ENCODE measurements at regions not wholly inside any gene's neighbourhood (a gene's known extent, or its start where the extent isn't known, plus 50 kb on each side); places are given as distances from the start of the nearest gene placed in this dataset.

GRCh38 chr7:69531050-69531449 lies 67.2 kb upstream of the AUTS2 start:
- Mint-ChIP-seq H3K27me3 (ENCODE audit: low read depth in 2 of 2) (peaks cover 0 to 9% of the 10 kb centered on the region in 2 donors), H3K9me3 (no peaks in the 10 kb centered on the region), H3K4me3 (no peak overlapping the region), H3K4me1 (no peaks in the 10 kb centered on the region), H3K36me3 (no peaks in the 10 kb centered on the region), H3K27ac (no peak overlapping the region)
- no peak overlapping the region for H3K27ac ChIP-seq (ENCODE audit: low read length)
- DNase-seq (no peak), ATAC-seq (no peak)
- H3K9me3 ChIP-seq (ENCODE audit: control insufficient read depth, insufficient read depth, low read length): no peaks in the 10 kb centered on the region
- intact Hi-C loops (cut with micrococcal nuclease): no loop called here
- TF ChIP-seq CTCF (IDR thresholded peaks at IDR 0.05): no peak
- no peaks in the 10 kb centered on the region for H3K27me3 ChIP-seq (ENCODE audit: control insufficient read depth, insufficient read depth, low read length)
- H3K4me3 ChIP-seq (ENCODE audit: low read length): no peak overlapping the region
- H3K36me3 ChIP-seq (ENCODE audit: control insufficient read depth, insufficient read depth, low read length): no peaks in the 10 kb centered on the region
- 75% methylated on average over 3 of the region's 3 CpGs for WGBS (ENCODE audit: insufficient coverage)
- H3K4me1 ChIP-seq (ENCODE audit: control insufficient read depth, insufficient read depth, low read length): no peaks in the 10 kb centered on the region

GRCh38 chr7:69534461-69535041 lies 63.7 kb upstream of the AUTS2 start:
- ATAC-seq: no peak
- H3K9me3 Mint-ChIP-seq: no peaks in the 10 kb centered on the region

GRCh38 chr7:69537691-69538090 lies 60.6 kb upstream of the AUTS2 start:
- H3K4me3 Mint-ChIP-seq: no peak overlapping the region
- no peak for TF ChIP-seq CTCF (IDR thresholded peaks at IDR 0.05)
- H3K36me3 Mint-ChIP-seq: no peaks in the 10 kb centered on the region
- Histone ChIP-seq H3K27ac (ENCODE audit: low read length) (no peak overlapping the region), H3K4me3 (ENCODE audit: low read length) (no peak overlapping the region), H3K27me3 (ENCODE audit: control insufficient read depth, insufficient read depth, low read length) (no peaks in the 10 kb centered on the region), H3K4me1 (ENCODE audit: control insufficient read depth, insufficient read depth, low read length) (no peaks in the 10 kb centered on the region), H3K36me3 (ENCODE audit: control insufficient read depth, insufficient read depth, low read length) (no peaks in the 10 kb centered on the region), H3K9me3 (ENCODE audit: control insufficient read depth, insufficient read depth, low read length) (peaks cover 3% of the 10 kb centered on the region)
- intact Hi-C loops (cut with micrococcal nuclease): no loop called here
- no peak for ATAC-seq
- no peak overlapping the region for H3K27ac Mint-ChIP-seq
- peaks cover 0 to 9% of the 10 kb centered on the region in 2 donors for H3K27me3 Mint-ChIP-seq (ENCODE audit: low read depth in 2 of 2)
- 86% methylated on average over 3 of the region's 4 CpGs for WGBS (ENCODE audit: insufficient coverage)
- no peaks in the 10 kb centered on the region for H3K9me3 Mint-ChIP-seq
- no peak for DNase-seq
- H3K4me1 Mint-ChIP-seq: no peaks in the 10 kb centered on the region

More at GRCh38 chr7:69534461-69535041, 63.7 kb upstream of the AUTS2 start:
- Histone ChIP-seq H3K27ac (ENCODE audit: low read length) (no peak overlapping the region), H3K9me3 (ENCODE audit: control insufficient read depth, insufficient read depth, low read length) (no peaks in the 10 kb centered on the region), H3K27me3 (ENCODE audit: control insufficient read depth, insufficient read depth, low read length) (no peaks in the 10 kb centered on the region), H3K4me3 (ENCODE audit: low read length) (no peak overlapping the region), H3K4me1 (ENCODE audit: control insufficient read depth, insufficient read depth, low read length) (no peaks in the 10 kb centered on the region), H3K36me3 (ENCODE audit: control insufficient read depth, insufficient read depth, low read length) (no peaks in the 10 kb centered on the region)
- Mint-ChIP-seq H3K27me3 (ENCODE audit: low read depth in 2 of 2) (peaks cover 0 to 9% of the 10 kb centered on the region in 2 donors), H3K27ac (no peak overlapping the region), H3K4me1 (no peaks in the 10 kb centered on the region), H3K4me3 (no peak overlapping the region), H3K36me3 (no peaks in the 10 kb centered on the region)
- no peak for DNase-seq
- 92% methylated on average over 15 of the region's 15 CpGs for WGBS (ENCODE audit: insufficient coverage)
- TF ChIP-seq CTCF (IDR thresholded peaks at IDR 0.05): no peak
- intact Hi-C loops (cut with micrococcal nuclease): no loop called here

GRCh38 chr7:69539531-69539930 lies 58.7 kb upstream of the AUTS2 start:
- DNase-seq (no peak), ATAC-seq (no peak)
- WGBS (ENCODE audit: insufficient coverage): 93% methylated on average over 3 of the region's 4 CpGs
- Histone ChIP-seq H3K27me3 (ENCODE audit: control insufficient read depth, insufficient read depth, low read length) (no peaks in the 10 kb centered on the region), H3K27ac (ENCODE audit: low read length) (no peak overlapping the region), H3K4me3 (ENCODE audit: low read length) (no peak overlapping the region), H3K9me3 (ENCODE audit: control insufficient read depth, insufficient read depth, low read length) (peaks cover 3% of the 10 kb centered on the region), H3K36me3 (ENCODE audit: control insufficient read depth, insufficient read depth, low read length) (no peaks in the 10 kb centered on the region), H3K4me1 (ENCODE audit: control insufficient read depth, insufficient read depth, low read length) (no peaks in the 10 kb centered on the region)
- intact Hi-C loops (cut with micrococcal nuclease): no loop called here
- H3K4me1 Mint-ChIP-seq: no peaks in the 10 kb centered on the region
- H3K9me3 Mint-ChIP-seq: no peaks in the 10 kb centered on the region
- H3K27ac Mint-ChIP-seq: no peak overlapping the region
- H3K4me3 Mint-ChIP-seq: no peak overlapping the region
- TF ChIP-seq CTCF (IDR thresholded peaks at IDR 0.05): no peak
- H3K36me3 Mint-ChIP-seq: no peaks in the 10 kb centered on the region
- H3K27me3 Mint-ChIP-seq (ENCODE audit: low read depth in 2 of 2): peaks cover 0 to 3% of the 10 kb centered on the region in 2 donors

Measured in natural killer cell (primary cell).